ENCODE measurements at regions not wholly inside any gene's neighbourhood (a gene's known extent, or its start where the extent isn't known, plus 50 kb on each side); places are given as distances from the start of the nearest gene placed in this dataset.

GRCh38 chr5:6319116-6319515 is 59.2 kb downstream of the MED10 start:
- Mint-ChIP-seq H3K4me3 (no peak overlapping the region), H3K27me3 (ENCODE audit: low read depth) (peaks cover 70% of the 10 kb centered on the region)

More at GRCh38 chr5:6319116-6319515, 59.2 kb downstream of the MED10 start:
- H2AK5ac ChIP-seq (ENCODE audit: insufficient read length, low read length), result no peak overlapping the region
- H2BK20ac ChIP-seq (ENCODE audit: low read depth, low read length, poor library complexity, severe bottlenecking), result no peak overlapping the region
- no peak overlapping the region for H4K5ac ChIP-seq (ENCODE audit: insufficient read length, low read depth, low read length)
- H2BK120ac ChIP-seq (ENCODE audit: low read depth, low read length, poor library complexity, severe bottlenecking), result no peak overlapping the region
- no peak overlapping the region for H3K14ac ChIP-seq (ENCODE audit: insufficient read depth, low read length)
- H3T11ph ChIP-seq (ENCODE audit: low read length), result no peak overlapping the region
- no peak for DNase-seq
- H2BK12ac ChIP-seq (ENCODE audit: insufficient read length, low read depth, low read length), result no peak overlapping the region
- peaks cover 3 to 14% of the 10 kb centered on the region in 2 experiments; a peak in 4 of 5 replicates for H3K9me3 Mint-ChIP-seq
- H2AFZ ChIP-seq (ENCODE audit: low read length), result no peak overlapping the region
- WGBS (ENCODE audit: extremely low coverage, insufficient read length, low lambda C conversion rate), result no CpG with 5 or more reads among the region's 8 CpGs
- no peak overlapping the region for H3K23ac ChIP-seq (ENCODE audit: insufficient read length, low read depth, low read length)
- H3K4me2 ChIP-seq (ENCODE audit: insufficient read depth, insufficient read length, low read length), result no peak overlapping the region
- H4K91ac ChIP-seq (ENCODE audit: insufficient read length, low read depth, low read length), result no peak overlapping the region
- no peak overlapping the region for H2BK15ac ChIP-seq (ENCODE audit: low read depth, low read length)
- H3K27me3 ChIP-seq (ENCODE audit: insufficient read depth, low read length), result no peaks in the 10 kb centered on the region; the same call in 1 of the 2 replicates
- no peak overlapping the region for H3K56ac ChIP-seq (ENCODE audit: insufficient read length, low read depth, low read length)
- no peaks in the 10 kb centered on the region for H4K20me1 ChIP-seq (ENCODE audit: control insufficient read depth, insufficient read depth, insufficient read length)
- no peaks in the 10 kb centered on the region for H3K4me1 Mint-ChIP-seq
- no peaks in the 10 kb centered on the region for H3K36me3 Mint-ChIP-seq (ENCODE audit: insufficient read depth in 1 of 3, low read depth in 3 of 3)
- TF ChIP-seq CTCF (conservative IDR thresholded peaks at IDR 0.05), result no peak
- H3K79me2 ChIP-seq (ENCODE audit: insufficient read depth, low read length), result no peaks in the 10 kb centered on the region
- H3K79me1 ChIP-seq (ENCODE audit: insufficient read depth, low read depth, low read length, poor library complexity, severe bottlenecking), result no peaks in the 10 kb centered on the region
- H3K9ac ChIP-seq (ENCODE audit: extremely low read depth, insufficient read length, low read length), result no peak overlapping the region
- H3K9me3 ChIP-seq (ENCODE audit: control insufficient read depth, low read depth, low read length), result no peaks in the 10 kb centered on the region
- no peak overlapping the region for H2BK5ac ChIP-seq (ENCODE audit: insufficient read length, low read length)
- H3K23me2 ChIP-seq (ENCODE audit: insufficient read length, low read depth, low read length, poor library complexity, severe bottlenecking), result no peaks in the 10 kb centered on the region
- H4K8ac ChIP-seq (replicated peaks; ENCODE audit: insufficient read length, low read depth, low read length), result no peak overlapping the region
- H3K27ac Mint-ChIP-seq, result no peak overlapping the region
- no peaks in the 10 kb centered on the region for H3K4me1 ChIP-seq (ENCODE audit: insufficient read depth, low read length)
- H3K27ac ChIP-seq (ENCODE audit: insufficient read length, low read depth, low read length), result no peak overlapping the region
- no peak overlapping the region for H3K18ac ChIP-seq (ENCODE audit: insufficient read length, low read depth, low read length)
- no peak overlapping the region for H3K4ac ChIP-seq (ENCODE audit: low read depth, low read length)
